ENCODE measurements at regions not wholly inside any gene's neighbourhood (a gene's known extent, or its start where the extent isn't known, plus 50 kb on each side); places are given as distances from the start of the nearest gene placed in this dataset.

DNA sequence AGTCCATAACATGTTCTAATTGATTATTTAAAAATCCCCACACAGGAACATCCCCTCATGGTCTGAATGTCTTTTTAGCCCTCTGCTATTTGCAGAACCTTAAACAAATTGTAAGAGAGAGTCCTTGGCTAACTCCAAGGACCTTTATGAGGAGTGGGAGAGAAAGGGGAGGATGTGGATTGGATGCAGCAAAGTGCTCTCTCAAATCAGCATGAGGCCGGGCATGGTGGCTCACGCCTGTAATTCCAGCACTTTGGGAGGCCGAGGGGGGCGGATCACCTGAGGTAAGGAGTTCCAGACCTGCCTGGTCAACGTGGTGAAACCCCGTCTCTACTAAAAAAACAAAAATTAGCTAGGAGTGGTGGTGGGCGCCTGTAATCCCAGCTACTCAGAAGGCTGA, 154.8 kb downstream of the TGFB2 start:
- TF ChIP-seq, protein P1, sequence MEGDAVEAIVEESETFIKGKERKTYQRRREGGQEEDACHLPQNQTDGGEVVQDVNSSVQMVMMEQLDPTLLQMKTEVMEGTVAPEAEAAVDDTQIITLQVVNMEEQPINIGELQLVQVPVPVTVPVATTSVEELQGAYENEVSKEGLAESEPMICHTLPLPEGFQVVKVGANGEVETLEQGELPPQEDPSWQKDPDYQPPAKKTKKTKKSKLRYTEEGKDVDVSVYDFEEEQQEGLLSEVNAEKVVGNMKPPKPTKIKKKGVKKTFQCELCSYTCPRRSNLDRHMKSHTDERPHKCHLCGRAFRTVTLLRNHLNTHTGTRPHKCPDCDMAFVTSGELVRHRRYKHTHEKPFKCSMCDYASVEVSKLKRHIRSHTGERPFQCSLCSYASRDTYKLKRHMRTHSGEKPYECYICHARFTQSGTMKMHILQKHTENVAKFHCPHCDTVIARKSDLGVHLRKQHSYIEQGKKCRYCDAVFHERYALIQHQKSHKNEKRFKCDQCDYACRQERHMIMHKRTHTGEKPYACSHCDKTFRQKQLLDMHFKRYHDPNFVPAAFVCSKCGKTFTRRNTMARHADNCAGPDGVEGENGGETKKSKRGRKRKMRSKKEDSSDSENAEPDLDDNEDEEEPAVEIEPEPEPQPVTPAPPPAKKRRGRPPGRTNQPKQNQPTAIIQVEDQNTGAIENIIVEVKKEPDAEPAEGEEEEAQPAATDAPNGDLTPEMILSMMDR (conservative IDR thresholded peaks at IDR 0.05; ENCODE audit: low read length) = no peak
- no peak for TF ChIP-seq EZH2phosphoT487 (IDR thresholded peaks at IDR 0.05; ENCODE audit: borderline replicate concordance, low read depth, low read length)

All from OCI-LY7 (cell line).